K562 (cell line): ENCODE measurements at regions not wholly inside any gene's neighbourhood (a gene's known extent, or its start where the extent isn't known, plus 50 kb on each side); places are given as distances from the start of the nearest gene placed in this dataset.

Experiments used
- ATAC-seq: fragments of 200-7000 bp; cut with Tn5 transposase; 3 replicates; pipeline ENCODE4 v1.9.1; 2020; ENCODE audit warnings: moderate library complexity
- BruUV-seq: library from RNA; stranded (reverse); fragments of 400-500 nt; replicated peaks from 2 replicates; lab custom pipeline; 2021; lab: Mats Ljungman, UMichigan
- CTCF ChIA-PET: fragments of 300-600 bp; formaldehyde crosslinking; extraction: SDS; loops from one replicate; lab custom pipeline; 2021; ENCODE audit warnings: low intra/inter-chr PET ratio; lab: Yijun Ruan, JAX
- POLR2A ChIA-PET: fragments of 300-600, 350-650 bp; sonication (Branson Sonifier 250); formaldehyde crosslinking; extraction: SDS; loops from one replicate; lab custom pipeline; 2021; ENCODE audit warnings: antibody characterized with exemption, inconsistent platforms; lab: Yijun Ruan, JAX
- DNase-seq, 4 experiments: peaks; one replicate each; pipeline versions ENCODE4 v3.0.0 to v3.0.0-alpha.2; 2011 to 2018; ENCODE audit warnings: low spot score in 3 of 4, mixed read lengths in 3 of 4; ENCODE audit errors: extremely low read depth in 1 of 4
- FAIRE-seq: peaks from 2 replicates; lab custom pipeline; 2011; peaks lifted over from hg19 to GRCh38; lab: Jason Lieb, UNC
- H2AFZ ChIP-seq: 2 replicates; pipeline ENCODE4 v1.6.0; 2011; ENCODE audit warnings: low read depth, low read length, control low read depth, inconsistent platforms
- H3K27ac ChIP-seq: fragments of 200-600 bp; 3 replicates; pipeline ENCODE4 v1.8.0; 2011; ENCODE audit warnings: low read depth, mild to moderate bottlenecking, control low read depth, inconsistent platforms, low read length, moderate library complexity, mixed read lengths; ENCODE audit errors: extremely low read depth
- H3K27me3 ChIP-seq, 2 experiments: fragments of 300-600 bp in 1 of 2; 2 replicates in 1 of 2; 3 replicates in 1 of 2; pipeline versions ENCODE4 v1.6.0 to v1.8.0; 2011; ENCODE audit warnings: inconsistent platforms in 2 of 2, low read length in 2 of 2, mild to moderate bottlenecking in 1 of 2, mixed read lengths in 1 of 2, moderate library complexity in 1 of 2; ENCODE audit not compliant: control insufficient read depth in 2 of 2, insufficient read depth in 2 of 2
- H3K36me3 ChIP-seq: fragments of 300-600 bp; 3 replicates; pipeline ENCODE4 v1.8.0; 2011; ENCODE audit warnings: mild to moderate bottlenecking, low read length, inconsistent platforms; ENCODE audit not compliant: control insufficient read depth, insufficient read depth
- H3K4me1 ChIP-seq, 2 experiments: fragments of 200-600 bp in 1 of 2; replicated peaks in 1 of 2; 2 replicates in 1 of 2; 3 replicates in 1 of 2; pipeline versions ENCODE4 v1.5.1 to v1.8.0; 2011; ENCODE audit warnings: inconsistent platforms in 2 of 2, low read length in 2 of 2, mild to moderate bottlenecking in 1 of 2, mixed read lengths in 1 of 2, moderate library complexity in 1 of 2; ENCODE audit not compliant: control insufficient read depth in 2 of 2, insufficient read depth in 2 of 2
- H3K4me2 ChIP-seq: 2 replicates; pipeline ENCODE4 v1.6.1; 2011; ENCODE audit warnings: low read length, control low read depth, inconsistent platforms, mixed read lengths; ENCODE audit not compliant: insufficient read depth
- H3K4me3 ChIP-seq: fragments of 200-600 bp; sonication (generic), shearing (Covaris generic); 2 replicates; pipeline ENCODE4 v1.5.1; 2016; ENCODE audit warnings: control low read depth, inconsistent platforms
- H3K79me2 ChIP-seq: fragments of 200-600 bp; 3 replicates; pipeline ENCODE4 v1.8.0; 2011; ENCODE audit warnings: low read length, inconsistent platforms; ENCODE audit not compliant: control insufficient read depth, insufficient read depth
- H3K9ac ChIP-seq, 2 experiments: 2 replicates each; pipeline versions ENCODE4 v1.6.0 to v1.6.1; 2011; ENCODE audit warnings: low read depth in 2 of 2, low read length in 2 of 2, control low read depth in 1 of 2, inconsistent platforms in 1 of 2, mild to moderate bottlenecking in 1 of 2, mixed read lengths in 1 of 2; ENCODE audit not compliant: insufficient read depth in 1 of 2
- H3K9me1 ChIP-seq: one replicate; pipeline ENCODE4 v1.6.0; 2011; ENCODE audit warnings: inconsistent platforms, mild to moderate bottlenecking, low read length, moderate library complexity; ENCODE audit not compliant: control insufficient read depth, insufficient read depth
- H3K9me3 ChIP-seq: replicated peaks from 2 replicates; pipeline ENCODE4 v1.5.1; 2011; ENCODE audit warnings: low read depth, low read length, inconsistent platforms; ENCODE audit not compliant: control insufficient read depth, insufficient read depth
- H4K20me1 ChIP-seq: replicated peaks from 2 replicates; pipeline ENCODE4 v1.6.1; 2011; ENCODE audit warnings: low read length, inconsistent platforms, mixed read lengths; ENCODE audit not compliant: control insufficient read depth, insufficient read depth
- BCLAF1 ChIP-seq, 2 experiments: fragments of 450-650 bp in 1 of 2; IDR thresholded peaks; 2 replicates each; pipeline ENCODE4 v1.6.1; 2011 to 2017; ENCODE audit warnings: low read depth in 2 of 2, antibody characterized with exemption in 1 of 2, borderline replicate concordance in 1 of 2, low read length in 1 of 2, mild to moderate bottlenecking in 1 of 2, mixed read lengths in 1 of 2; ENCODE audit not compliant: control insufficient read depth in 1 of 2
- BCOR ChIP-seq: fragments of 450-650 bp; IDR thresholded peaks from 2 replicates; pipeline ENCODE4 v1.6.1; 2016
- EHMT2 ChIP-seq: fragments of 450-650 bp; IDR thresholded peaks from 2 replicates; pipeline ENCODE4 v1.6.1; 2018; ENCODE audit warnings: antibody characterized with exemption
- EWSR1 ChIP-seq: fragments of 450-650 bp; IDR thresholded peaks from 2 replicates; pipeline ENCODE4 v1.6.1; 2018; ENCODE audit warnings: borderline replicate concordance, mild to moderate bottlenecking, low read depth, moderate library complexity; ENCODE audit not compliant: partially characterized antibody
- RREB1 ChIP-seq: fragments of 250-450 bp; sonication (Bioruptor Pico); IDR thresholded peaks from 2 replicates; pipeline ENCODE4 v1.4.0; 2020
- SMAD1 ChIP-seq: fragments of 150-350 bp; IDR thresholded peaks from 2 replicates; pipeline ENCODE4 v1.6.1; 2014; ENCODE audit warnings: low read length, low read depth; ENCODE audit not compliant: partially characterized antibody
- TCF7L2 ChIP-seq: fragments of 150-350 bp; IDR thresholded peaks from 2 replicates; pipeline ENCODE4 v1.6.1; 2016; ENCODE audit warnings: low read depth, mild to moderate bottlenecking, low read length, moderate library complexity
- TCFL5 ChIP-seq: fragments of 250-450 bp; sonication (Bioruptor Pico); conservative IDR thresholded peaks from 2 replicates; pipeline ENCODE4 v1.6.1; 2021; ENCODE audit warnings: mild to moderate bottlenecking, moderate library complexity, matching md5 sums
- ZBED1 ChIP-seq: IDR thresholded peaks from 2 replicates; pipeline ENCODE4 v1.6.1; 2014
- ZNF146 ChIP-seq: IDR thresholded peaks from one replicate; pipeline ENCODE4 v1.6.1; 2018; ENCODE audit warnings: missing compliant biosample characterization; ENCODE audit not compliant: unreplicated experiment
- ZNF184 ChIP-seq: sonication (generic); formaldehyde crosslinking; IDR thresholded peaks from 2 replicates; pipeline ENCODE4 v1.5.0; 2020; ENCODE audit warnings: missing genetic modification reagents
- ZNF583 ChIP-seq: fragments of 250-450 bp; sonication (Bioruptor Pico); IDR thresholded peaks from 2 replicates; pipeline ENCODE4 v1.4.0; 2020
- WGBS: fragments of 100-300 bp; shearing (Covaris generic); methylation state at CpG from one replicate; pipeline ENCODE4 v1.1.6; 2016; ENCODE audit warnings: low coverage, mixed read lengths; ENCODE audit not compliant: insufficient coverage; ENCODE audit errors: missing lambda C conversion rate; 5-methylcytosine and 5-hydroxymethylcytosine counted together
- in situ Hi-C: fragments of 300-500 bp; cut with MboI; formaldehyde crosslinking; loops from 4 replicates; pipeline ENCODE4 v1.15.0; 2018; ENCODE audit warnings: inconsistent platforms, mixed read lengths
- intact Hi-C: fragments of 100-400 bp; cut with micrococcal nuclease; formaldehyde crosslinking; loops from 2 replicates; pipeline ENCODE4 v1.14.2; 2022

GRCh38 chr16:17532338-17532995 lies 61.7 kb upstream of the XYLT1 start:
- Histone ChIP-seq H3K9me1 (no peaks in the 10 kb centered on the region), H3K9ac (no peak overlapping the region), H3K36me3 (no peaks in the 10 kb centered on the region), H2AFZ (no peak overlapping the region), H3K79me2 (no peaks in the 10 kb centered on the region), H3K4me2 (no peak overlapping the region), H3K4me1 (no peaks in the 10 kb centered on the region), H3K27me3 (peaks cover 0 to 4% of the 10 kb centered on the region in 2 experiments; a peak in 2 of 5 replicates), H3K27ac (no peak overlapping the region), H4K20me1 (no peaks in the 10 kb centered on the region), H3K4me3 (no peak overlapping the region), H3K9me3 (no peaks in the 10 kb centered on the region; the same call in 1 of the 2 replicates)
- ATAC-seq, result no peak
- no TSS peak for BruUV-seq
- ChIA-PET CTCF (no interaction called here), POLR2A (no interaction called here)
- no peak for DNase-seq
- in situ Hi-C loops, result no loop called here
- intact Hi-C loops, result no loop called here
- 0% methylated on average over 8 of the region's 8 CpGs for WGBS
- FAIRE-seq, result no peak
- TF ChIP-seq SMAD1 (no peak), EWSR1 (no peak), TCF7L2 (no peak), ZBED1 (no peak), BCOR (no peak), ZNF583 (CRISPR knock-in tag) (no peak), ZNF146 (CRISPR knock-in tag) (no peak), ZNF184 (CRISPR knock-in tag) (no peak), TCFL5 (no peak), EHMT2 (no peak), BCLAF1 (IDR thresholded peaks at IDR 0.05; ENCODE audit: borderline replicate concordance in 1 of 2, control insufficient read depth in 1 of 2, low read depth in 2 of 2, low read length in 1 of 2) (no peak), RREB1 (CRISPR knock-in tag) (no peak)
